Fibroblast of upper back skin (primary cell): ENCODE measurements at regions not wholly inside any gene's neighbourhood (a gene's known extent, or its start where the extent isn't known, plus 50 kb on each side); places are given as distances from the start of the nearest gene placed in this dataset.
"Not testable (repeated sequence)": the region's sequence is repeated elsewhere in the genome, so short reads cannot be mapped to it uniquely, and the experiment has no call there.

ENCODE experiments used
- DNase-seq: peaks from one replicate; pipeline ENCODE4 v3.0.0-alpha.2; 2013

GRCh38 chr16:63883091-63883490 is 1238.8 kb downstream of the CDH11 start:
- DNase-seq = no peak

DNA sequence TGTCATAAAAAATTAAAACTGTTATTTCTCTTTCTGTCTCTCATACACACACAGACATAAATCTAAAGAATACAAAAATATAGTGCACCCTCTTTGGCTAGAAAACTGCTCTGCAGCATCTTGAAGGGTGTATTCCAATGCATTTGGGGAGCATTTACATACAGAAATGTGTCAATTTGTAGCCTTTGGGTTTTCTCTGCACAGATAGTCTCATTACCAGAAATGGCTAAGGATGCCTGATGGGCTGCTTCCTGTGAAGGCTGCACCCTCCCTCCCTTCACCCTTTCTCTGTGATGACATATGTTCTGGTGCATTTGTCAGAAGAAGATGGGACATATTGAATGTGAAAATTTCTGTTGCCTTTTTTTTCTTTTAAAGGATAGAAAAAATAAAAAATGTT is 1239.3 kb downstream of the CDH11 start:
- DNase-seq = no peak

DNA sequence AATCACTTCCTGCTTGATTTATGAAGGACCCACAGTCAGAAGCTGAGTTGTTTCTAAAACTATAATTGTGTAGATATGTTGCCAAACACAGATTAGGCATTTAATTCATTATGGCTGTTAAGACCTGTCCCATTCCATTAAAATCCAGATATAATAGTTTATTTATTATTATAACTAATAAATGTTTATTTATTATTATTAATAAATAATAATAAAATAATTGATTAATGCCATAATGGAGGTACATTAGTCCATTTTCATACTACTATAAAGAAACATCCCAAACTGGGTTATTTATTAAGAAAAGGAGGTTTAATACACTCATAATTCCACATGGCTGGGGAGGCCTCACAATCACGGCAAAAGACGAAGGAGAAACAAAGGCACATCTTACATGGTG is 1240.9 kb downstream of the CDH11 start:
- DNase-seq = no peak

GRCh38 chr16:63877401-63877800 is 1244.5 kb downstream of the CDH11 start:
- DNase-seq = no peak

DNA sequence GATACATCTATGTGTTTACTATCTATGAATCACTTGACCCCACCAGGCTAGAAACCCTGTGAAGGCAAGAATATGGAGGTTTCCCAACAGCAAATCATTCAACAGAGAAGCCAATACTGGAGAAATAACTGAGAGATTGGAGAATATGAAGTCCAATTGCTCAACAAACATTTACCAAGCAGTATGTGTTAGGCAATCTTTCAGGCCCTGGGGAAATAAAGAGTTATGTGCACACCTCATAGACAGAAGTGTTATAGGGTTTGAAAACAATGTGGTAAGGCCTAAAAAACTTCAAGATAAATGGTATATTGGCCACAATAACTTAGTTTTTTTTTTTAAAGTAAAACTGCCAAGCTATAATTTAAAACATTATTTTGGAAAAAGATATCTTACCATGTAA is 1245.8 kb downstream of the CDH11 start:
- DNase-seq = peak; percentile 40

DNA sequence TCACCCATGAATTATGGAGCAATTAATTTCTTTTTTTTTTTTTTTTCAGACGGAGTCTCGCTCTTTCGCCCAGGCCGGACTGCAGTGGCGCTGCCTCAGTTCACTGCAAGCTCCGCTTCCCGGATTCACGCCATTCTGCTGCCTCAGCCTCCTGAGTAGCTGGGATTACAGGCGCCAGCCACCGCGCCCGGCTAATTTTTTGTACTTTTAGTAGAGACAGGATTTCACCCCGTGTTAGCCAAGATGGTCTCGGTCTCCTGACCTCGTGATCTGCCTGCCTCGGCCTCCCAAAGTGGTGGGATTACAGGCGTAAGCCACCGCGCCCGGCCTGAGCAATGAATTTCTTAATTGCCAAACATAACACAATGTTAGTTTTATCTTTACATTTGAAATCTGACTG is 1261.2 kb downstream of the CDH11 start:
- DNase-seq = not testable (repeated sequence)

GRCh38 chr16:63856537-63856936 is 1265.3 kb downstream of the CDH11 start:
- DNase-seq = no peak

- no peak for DNase-seq
Observed at GRCh38 chr16:63850979-63851378, 1270.9 kb downstream of the CDH11 start.

- no peak for DNase-seq
Observed at GRCh38 chr16:63841271-63841670, 1280.6 kb downstream of the CDH11 start.

GRCh38 chr16:63830061-63830460 is 1291.8 kb downstream of the CDH11 start:
- DNase-seq = no peak

DNA sequence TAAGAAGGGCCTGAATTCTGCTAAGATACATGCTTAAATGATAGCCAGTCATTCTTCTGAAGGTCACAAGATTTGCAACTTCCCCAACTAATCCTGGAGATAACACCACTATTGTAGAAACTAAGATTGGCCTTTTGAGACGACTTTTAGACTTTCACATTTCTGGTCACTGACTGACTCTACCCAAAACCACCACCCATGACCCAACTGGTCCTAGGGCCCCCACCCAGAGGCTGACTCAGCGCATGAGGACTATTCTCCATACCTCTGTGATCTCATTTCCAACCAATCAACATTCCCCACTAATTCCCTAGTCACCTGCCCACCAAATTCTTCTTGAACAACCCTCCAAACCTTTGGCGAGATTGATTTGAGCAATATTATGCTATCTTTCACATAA is 1299.0 kb downstream of the CDH11 start:
- no peak for DNase-seq

DNA sequence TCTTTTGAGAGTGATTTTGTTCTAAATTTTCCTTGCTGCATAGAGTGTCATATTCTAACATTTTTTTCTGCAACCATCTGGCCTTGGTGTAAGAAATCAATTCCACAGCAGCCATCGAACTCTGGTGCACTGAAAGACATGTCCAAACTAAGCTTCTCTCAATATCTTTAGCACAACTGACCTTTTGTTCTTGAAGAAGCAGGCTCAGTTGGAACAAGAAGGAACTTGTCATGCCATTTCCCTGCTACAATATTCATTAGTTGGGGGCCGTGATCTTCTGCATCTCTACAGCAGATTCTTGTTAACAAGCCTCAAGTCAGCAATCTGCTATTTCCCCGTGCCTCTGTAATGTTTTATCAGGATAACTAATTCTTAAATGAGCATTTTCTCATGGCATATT is 1305.6 kb downstream of the CDH11 start:
- DNase-seq = no peak

GRCh38 chr16:63813862-63814261 is 1308.0 kb downstream of the CDH11 start:
- peak; percentile 4 for DNase-seq

- DNase-seq = no peak
Observed at GRCh38 chr16:63808730-63809129, 1313.1 kb downstream of the CDH11 start.

- no peak for DNase-seq
Observed at GRCh38 chr16:63806794-63807506, 1314.9 kb downstream of the CDH11 start.

GRCh38 chr16:63804126-63804525 is 1317.7 kb downstream of the CDH11 start:
- no peak for DNase-seq

DNA sequence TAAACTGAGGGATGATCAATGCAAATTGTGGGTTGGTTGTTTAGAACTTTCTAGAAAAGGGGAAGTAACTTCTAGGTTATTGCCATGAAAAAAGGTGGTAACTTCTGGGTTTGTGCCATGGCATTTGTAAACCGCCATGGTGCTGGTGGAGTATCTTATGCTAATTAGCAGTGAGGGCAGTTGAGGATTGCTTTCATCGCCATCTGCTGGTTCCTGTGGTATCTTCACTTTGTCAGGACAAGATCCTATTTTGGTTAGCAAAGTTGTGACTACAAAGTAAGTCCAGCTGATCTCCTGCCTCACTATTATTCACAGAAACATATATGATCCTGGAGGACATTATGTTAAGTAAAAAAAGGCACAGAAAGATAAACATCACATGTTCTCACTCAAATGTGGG is 1332.3 kb downstream of the CDH11 start:
- DNase-seq = no peak

GRCh38 chr16:63787014-63787413 is 1334.8 kb downstream of the CDH11 start:
- DNase-seq = no peak

DNA sequence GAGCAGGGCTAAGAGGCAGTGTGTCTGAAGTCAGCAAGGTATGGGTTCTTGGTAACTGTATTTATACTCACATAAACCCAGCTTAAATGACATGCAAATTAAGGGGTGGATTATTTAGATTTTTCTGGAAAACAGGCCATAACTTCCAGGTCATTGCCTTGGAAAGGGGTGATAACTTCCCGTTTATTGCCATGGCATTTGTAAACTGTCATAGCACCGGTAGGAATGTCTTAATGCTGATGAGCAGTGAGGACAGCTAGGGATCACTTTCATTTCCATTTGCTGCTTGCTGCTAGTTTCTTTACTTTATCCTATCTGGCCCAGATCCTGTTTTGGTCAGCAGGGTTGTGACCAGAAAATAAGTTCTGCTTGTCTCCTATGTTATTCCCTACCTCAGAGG is 1336.7 kb downstream of the CDH11 start:
- no peak for DNase-seq

DNA sequence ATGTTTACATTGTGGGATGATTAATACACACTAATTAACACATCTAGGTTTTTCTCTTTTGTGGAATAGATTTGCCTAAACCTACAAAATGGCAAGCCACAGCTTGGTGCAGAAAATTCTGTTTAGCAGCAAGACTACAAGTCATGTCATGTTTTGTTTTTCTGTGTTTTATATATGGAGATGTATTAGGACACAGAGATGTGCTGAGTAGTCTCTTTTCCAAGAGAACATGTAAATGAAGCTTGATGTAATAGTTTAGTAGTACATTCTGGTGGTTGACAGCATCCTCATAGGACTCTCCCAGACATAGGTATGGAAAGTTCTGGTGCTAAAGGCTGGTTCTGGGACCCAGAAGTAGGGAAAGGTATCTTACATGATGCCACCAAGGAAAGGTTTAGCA is 1345.4 kb downstream of the CDH11 start:
- no peak for DNase-seq

DNA sequence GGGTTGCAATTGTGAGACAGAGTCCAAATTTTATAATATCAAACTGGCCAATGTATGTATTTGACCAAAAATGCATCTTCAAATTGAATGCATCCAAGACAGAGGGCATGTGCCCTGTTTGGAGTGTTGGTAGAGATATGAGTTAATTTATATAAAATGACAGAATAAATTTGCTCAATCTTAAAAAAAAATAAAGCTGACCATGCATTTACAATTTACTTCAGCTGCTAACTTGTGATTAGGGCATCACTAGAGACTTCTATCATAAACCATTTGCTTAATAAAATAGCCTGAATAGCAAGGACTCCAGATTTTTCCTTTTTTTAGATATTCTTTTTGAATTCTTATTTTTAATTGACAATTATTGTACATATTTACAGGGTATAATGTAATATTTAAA is 1345.8 kb downstream of the CDH11 start:
- DNase-seq = no peak

DNA sequence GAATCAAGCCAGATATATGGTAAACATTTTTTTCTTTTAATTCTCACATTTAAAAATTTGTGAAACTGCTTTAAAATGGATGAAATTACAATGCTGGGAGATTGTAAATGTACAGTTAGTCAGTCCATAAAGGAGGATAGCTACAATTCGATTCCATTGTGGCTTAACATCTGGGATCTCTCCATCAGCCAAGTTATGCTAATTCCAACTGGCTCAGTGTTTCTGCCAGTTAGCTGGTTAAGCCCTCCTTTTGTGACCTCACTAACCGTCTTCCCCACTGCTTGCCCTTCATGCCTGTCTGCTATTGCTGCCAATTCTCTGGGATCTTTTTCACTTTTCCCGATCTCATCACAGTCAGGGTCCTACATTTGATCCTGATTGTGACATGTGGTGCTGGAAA is 1347.6 kb downstream of the CDH11 start:
- no peak for DNase-seq

- DNase-seq = no peak
Observed at GRCh38 chr16:63769211-63769610, 1352.7 kb downstream of the CDH11 start.

DNA sequence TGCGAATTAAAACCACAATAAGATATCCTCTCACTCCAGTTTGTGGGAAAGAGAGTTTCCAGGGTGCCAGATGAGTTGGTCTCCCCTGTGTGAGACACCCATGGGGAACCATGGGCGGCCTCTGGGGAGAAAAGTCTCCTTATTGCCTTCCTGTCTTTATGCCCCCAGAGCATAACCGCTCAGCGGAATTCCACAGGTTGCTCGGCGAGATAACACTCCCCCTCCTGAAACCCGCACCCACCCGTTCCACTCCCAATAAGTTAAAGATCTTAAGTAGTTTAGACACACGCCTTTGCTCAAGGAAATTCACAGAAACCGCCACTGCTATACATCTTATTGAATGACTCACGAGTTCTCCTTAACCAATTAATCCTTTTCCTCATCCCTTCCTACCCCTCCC is 1361.6 kb downstream of the CDH11 start:
- not testable (repeated sequence) for DNase-seq

GRCh38 chr16:63752347-63752746 is 1369.5 kb downstream of the CDH11 start:
- DNase-seq = no peak
